ENCODE measurements at regions not wholly inside any gene's neighbourhood (a gene's known extent, or its start where the extent isn't known, plus 50 kb on each side); places are given as distances from the start of the nearest gene placed in this dataset.

- intact Hi-C loops (cut with DNase I) = no loop called here
- H3K4me3 ChIP-seq = no peak overlapping the region
- H3K9ac ChIP-seq (ENCODE audit: low read depth in 2 of 2, low read length in 2 of 2) = no peak overlapping the region
- no peak for TF ChIP-seq CTCF (IDR thresholded peaks at IDR 0.05)
- H3K36me3 ChIP-seq = no peaks in the 10 kb centered on the region
- H3K27me3 ChIP-seq = no peaks in the 10 kb centered on the region
- no peak overlapping the region for H3K27ac ChIP-seq
- no peak for DNase-seq
- no peaks in the 10 kb centered on the region for H3K4me1 ChIP-seq
- H3K9me3 ChIP-seq = no peaks in the 10 kb centered on the region
These were observed 55.5 kb upstream of the STC2 start for GRCh38 chr5:173383711-173384110.

GRCh38 chr5:173378727-173379126 is 50.5 kb upstream of the STC2 start:
- intact Hi-C loops (cut with DNase I) = no loop called here
- H3K9me3 ChIP-seq = no peaks in the 10 kb centered on the region
- no peak for TF ChIP-seq CTCF (IDR thresholded peaks at IDR 0.05)
- H3K27me3 ChIP-seq = no peaks in the 10 kb centered on the region
- H3K9ac ChIP-seq (ENCODE audit: low read depth in 2 of 2, low read length in 2 of 2) = no peak overlapping the region
- H3K4me3 ChIP-seq = no peak overlapping the region
- no peak overlapping the region for H3K27ac ChIP-seq
- no peak for DNase-seq
- H3K4me1 ChIP-seq = no peaks in the 10 kb centered on the region
- H3K36me3 ChIP-seq = no peaks in the 10 kb centered on the region

Measured in colonic mucosa (tissue), 4 donors.